HG03025 (cell line): ENCODE measurements at regions not wholly inside any gene's neighbourhood (a gene's known extent, or its start where the extent isn't known, plus 50 kb on each side); places are given as distances from the start of the nearest gene placed in this dataset.

Experiments
- ATAC-seq: cut with Tn5 transposase; IDR thresholded peaks from one replicate; pipeline ENCODE4 v1.9.1; 2021; ENCODE audit warnings: mild to moderate bottlenecking, moderate library complexity; ENCODE audit not compliant: unreplicated experiment, low FRiP score

DNA sequence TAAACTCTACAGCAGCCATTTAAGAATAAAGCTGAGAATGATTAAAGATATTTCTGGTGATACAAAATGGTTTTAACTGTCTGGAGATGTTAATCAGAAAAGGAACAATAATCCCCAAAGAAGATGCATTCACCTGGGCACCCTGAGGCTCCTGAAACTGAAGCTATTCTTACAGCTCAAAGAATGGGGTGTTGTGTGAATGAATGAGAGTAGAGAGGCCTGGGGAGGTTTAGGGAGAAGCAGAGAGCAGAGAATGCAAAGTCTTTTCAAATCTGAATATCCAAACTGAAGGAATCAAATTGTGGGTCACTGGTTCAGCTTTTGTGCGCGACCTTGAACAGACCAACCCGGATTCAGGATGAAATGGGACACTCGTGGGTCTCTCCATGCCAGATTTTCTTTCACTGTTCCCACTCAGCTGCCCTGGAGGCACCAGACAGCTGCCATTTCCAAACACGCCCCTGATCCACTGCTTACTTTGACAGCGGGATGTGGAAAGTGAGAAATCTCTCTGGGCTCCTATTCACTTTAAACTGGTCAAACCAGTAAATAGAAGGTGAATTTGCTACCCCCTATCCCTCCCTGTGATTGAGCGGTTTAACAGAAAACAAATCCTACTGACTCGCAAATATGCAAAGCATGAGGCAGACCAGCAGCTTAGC lies 485.5 kb upstream of the THBS1 start:
- ATAC-seq, result no peak

DNA sequence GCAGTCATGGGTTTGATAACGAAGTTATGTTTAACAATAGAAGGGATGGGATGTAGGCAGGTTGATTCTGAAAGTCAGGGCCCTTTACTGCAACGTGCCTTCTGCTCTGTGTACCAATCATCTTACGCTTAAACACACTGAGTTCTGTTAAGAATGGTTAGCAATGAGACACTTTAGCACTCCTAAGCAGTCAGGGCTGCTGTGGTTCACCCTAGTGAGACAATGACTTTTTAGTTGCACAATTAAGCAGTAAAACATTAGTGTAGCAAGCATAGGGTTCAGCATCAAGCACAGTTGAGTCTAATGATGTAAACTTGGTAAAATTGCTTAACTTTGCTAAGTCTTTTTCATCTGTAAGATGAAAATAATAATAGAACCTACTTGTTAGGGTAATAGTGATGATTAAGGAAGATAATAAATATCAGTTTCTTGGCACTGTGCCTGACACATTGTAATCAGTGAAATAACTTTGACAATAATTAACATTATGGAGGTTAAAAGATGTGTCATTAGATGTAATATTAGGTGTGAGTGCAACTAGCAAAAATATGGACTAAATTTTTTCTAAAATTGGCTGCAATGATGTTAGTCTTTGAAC lies 484.2 kb upstream of the THBS1 start:
- no peak for ATAC-seq

- ATAC-seq, result no peak
Observed at GRCh38 chr15:39099524-39099923, 481.4 kb upstream of the THBS1 start.

DNA sequence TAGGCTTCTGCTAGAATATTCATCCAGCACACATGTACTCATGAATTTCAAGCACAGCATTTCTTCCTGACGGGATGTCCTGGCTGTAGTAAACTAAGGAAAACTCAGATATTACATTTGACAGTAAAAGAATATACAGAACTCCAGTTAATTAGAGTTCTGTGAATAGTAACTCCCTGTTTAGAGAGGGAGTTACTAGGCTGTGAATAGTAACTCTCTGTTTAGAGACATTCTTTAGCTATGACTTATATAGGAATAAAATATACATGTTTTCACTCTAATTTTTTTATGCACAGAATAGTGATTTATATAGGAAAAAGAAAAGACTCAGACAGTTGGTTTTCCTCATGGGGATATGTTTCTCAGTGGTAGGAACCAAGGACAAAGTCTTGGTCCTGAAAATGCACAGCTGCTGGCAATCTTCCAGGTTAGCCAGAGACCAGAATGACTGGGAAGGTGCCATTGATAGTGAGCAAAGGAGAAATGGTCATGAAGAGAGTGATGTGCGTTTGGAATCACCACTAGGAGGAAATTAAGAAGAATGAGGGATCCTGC lies 480.7 kb upstream of the THBS1 start:
- no peak for ATAC-seq

DNA sequence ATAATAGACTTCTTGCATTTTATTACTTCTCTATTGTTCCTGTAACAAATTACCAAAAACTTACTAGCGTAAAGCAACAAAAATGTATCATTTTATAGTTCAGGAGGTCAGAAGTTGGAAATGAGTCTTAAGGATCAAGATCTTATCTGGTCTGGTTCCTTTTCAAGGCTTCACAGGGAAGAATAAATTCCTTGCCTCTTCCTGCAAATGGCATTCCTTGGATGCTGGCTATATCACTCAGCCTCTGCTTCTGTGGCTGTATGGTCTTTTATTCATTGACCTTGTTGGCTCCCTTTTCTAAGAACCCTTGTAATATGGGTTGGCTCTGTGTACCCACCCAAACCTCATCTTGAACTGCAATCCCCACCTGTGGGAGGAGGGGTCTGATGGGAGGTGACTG lies 478.4 kb upstream of the THBS1 start:
- ATAC-seq, result no peak

DNA sequence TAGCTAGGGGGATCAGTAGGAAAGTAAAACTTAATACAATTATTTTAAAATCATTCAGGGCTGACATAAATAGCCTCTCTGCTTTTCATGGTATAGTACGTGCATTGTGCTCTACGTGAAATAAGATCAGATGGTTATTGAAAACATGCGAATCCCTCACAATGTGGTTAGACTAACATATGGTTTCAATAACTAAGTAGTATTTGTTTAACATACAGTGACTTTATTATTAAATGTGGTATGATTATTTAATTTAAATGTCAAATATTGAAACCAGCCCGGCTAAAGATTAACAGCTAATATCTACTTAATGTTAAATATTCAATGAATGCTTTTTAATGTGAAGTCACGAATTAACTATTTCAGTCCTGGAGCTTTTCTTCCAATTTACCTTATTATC lies 473.9 kb upstream of the THBS1 start:
- no peak for ATAC-seq

DNA sequence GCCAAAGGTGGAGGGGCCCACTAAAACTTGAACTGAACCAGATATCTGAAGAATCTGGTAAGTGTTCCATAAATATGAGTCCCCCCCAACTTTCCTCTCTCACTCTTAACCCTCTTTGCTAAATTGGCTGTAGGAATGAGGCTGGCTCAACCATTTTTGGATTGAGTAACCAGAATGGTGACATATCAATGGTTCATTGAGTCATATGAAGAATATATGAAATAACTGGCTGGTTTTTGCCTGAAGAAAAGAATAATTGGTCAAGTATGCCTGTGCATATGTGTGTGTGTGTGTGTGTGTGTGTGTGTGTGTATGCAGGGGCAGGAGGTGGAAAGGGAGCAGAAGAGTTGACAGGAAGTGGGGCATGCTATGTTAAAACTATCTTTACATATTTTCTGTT lies 472.9 kb upstream of the THBS1 start:
- ATAC-seq, result no peak

DNA sequence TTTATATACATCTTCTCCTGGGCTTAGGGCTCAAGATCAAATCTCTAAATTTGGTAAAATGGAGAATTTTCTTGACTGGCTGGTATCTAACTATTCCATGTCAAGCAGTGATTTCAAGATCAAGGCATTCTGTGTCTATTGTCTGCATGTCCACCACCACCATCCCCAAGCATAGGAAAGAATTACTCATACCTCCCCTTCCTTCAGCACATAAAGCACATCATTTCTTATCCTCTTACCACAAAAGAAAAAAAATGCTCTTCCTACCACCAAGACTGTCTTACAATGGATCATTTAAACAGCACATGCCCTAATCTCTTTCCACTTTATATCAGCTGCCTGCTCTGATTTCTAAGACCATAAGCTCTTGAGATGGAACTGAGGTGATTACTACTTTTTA lies 470.5 kb upstream of the THBS1 start:
- no peak for ATAC-seq

DNA sequence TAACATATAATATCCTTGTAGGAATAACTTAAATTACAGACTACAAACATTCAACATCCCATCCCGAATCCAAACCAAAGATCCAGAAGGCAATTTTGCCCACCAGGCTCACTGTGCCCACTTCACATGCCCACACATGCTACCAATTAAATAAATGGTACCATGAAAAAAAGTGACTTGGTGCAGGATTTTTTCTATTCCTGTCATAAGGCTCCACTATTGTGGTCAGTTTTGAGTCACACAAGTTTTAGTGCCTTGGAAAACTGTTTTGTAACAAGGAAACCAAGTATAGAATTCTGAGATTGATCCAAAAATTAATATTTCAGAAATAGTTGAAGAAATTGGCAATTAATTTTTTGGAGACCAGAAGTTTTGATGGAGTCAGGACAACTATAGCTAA lies 470.1 kb upstream of the THBS1 start:
- no peak for ATAC-seq

DNA sequence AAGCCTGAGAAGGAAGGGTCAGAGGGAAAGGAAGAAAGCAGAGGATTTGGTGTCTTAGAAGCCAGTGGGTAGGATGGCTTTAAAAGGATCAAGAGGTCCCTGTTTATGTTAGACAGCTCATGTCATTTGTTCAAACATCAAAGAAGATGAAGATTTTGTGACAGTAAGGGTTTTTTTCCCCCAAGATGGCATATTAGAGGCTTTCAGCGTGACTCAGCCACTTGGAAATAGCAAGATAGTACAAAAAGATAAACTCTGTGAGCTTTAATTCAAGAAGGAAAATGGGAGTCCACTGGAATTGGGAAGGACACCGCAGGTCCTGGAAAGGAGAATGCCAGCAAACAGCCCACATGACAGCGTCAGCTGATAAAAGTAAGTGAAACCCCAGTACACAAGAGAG lies 467.1 kb upstream of the THBS1 start:
- no peak for ATAC-seq

GRCh38 chr15:39114690-39115378 lies 466.0 kb upstream of the THBS1 start:
- ATAC-seq, result no peak

- ATAC-seq, result no peak
Observed at GRCh38 chr15:39115379-39116057, 465.4 kb upstream of the THBS1 start.

DNA sequence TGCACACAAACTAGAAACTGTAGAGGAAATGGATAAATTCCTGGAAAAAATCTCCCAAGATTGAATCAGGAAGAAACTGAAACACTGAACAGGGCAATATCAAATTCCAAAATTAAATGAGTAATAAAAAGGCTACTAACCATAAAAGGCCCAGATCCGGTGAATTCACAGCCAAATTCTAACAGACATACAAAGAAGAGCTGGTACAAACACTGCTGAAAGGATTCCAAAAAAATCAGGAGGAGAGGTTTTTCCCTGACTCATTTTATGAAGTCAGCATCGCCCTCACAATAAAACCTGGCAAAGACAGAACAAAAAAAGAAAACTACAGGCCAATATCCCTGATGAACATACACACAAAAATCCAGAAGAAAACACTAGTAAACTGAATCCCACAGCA lies 462.4 kb upstream of the THBS1 start:
- no peak for ATAC-seq

DNA sequence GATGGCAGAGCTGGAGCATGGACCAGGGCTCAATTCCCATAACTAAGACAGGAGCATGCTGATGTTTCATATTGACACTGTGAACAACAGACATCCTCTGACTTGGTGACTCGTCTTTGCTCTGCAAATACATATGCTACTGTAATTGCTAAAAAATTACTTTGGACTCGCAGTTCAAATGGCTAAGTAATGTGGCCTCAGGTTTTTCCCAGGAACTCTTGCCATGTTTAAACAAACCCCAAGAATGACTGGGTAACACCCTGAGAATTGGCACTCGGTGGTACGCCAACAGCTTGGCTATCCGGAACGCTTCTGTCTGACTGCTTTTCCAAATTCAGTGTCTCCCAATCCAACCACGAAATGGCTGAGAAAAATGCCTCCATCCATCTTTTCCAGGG lies 456.7 kb upstream of the THBS1 start:
- ATAC-seq, result no peak

GRCh38 chr15:39124553-39125171 lies 456.2 kb upstream of the THBS1 start:
- no peak for ATAC-seq

DNA sequence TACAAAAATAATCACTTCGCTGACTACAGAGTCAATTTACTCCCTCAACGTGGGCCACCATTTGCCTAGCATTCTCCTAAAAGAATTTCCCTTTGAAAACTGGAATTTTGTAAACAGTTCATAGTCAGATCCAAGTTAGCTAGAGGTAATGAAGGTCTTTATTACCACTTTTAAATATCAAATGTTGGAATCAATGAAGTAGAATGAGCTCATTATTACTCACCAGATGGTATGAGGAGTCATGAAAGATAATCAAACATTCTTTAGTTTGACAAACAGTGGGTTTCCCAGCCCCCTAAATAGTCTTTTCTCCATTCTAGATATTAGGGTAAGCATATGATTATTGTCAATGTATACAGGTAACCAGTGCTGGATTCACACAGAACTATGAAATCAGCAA lies 455.7 kb upstream of the THBS1 start:
- no peak for ATAC-seq

- ATAC-seq, result no peak
Observed at GRCh38 chr15:39125904-39126303, 455.0 kb upstream of the THBS1 start.

- no peak for ATAC-seq
Observed at GRCh38 chr15:39127151-39127790, 453.6 kb upstream of the THBS1 start.

GRCh38 chr15:39127925-39128617 lies 452.8 kb upstream of the THBS1 start:
- ATAC-seq, result no peak

DNA sequence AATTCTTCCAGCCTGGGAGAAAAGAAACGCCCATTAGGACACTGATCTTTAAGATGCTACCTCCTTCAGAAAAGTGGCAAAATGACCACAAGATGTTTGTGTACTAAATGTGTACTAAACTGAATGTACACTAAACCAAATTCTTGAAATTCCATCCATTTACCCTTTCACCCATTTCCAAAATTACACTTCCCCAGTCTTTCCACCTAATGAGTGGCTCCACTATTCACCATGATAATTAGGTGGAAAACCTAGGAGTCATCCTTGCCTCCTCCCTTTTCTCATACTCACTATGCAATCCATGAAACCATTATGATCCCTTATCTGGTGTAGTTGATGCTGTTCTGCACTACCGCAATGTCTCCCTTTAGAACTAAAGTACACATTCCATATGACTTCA lies 452.1 kb upstream of the THBS1 start:
- ATAC-seq, result no peak
